MM.1S (cell line): ENCODE measurements at regions not wholly inside any gene's neighbourhood (a gene's known extent, or its start where the extent isn't known, plus 50 kb on each side); places are given as distances from the start of the nearest gene placed in this dataset.

ENCODE experiments used
- CTCF ChIP-seq: fragments of 300-600 bp; sonication (generic); IDR thresholded peaks from 2 replicates; pipeline ENCODE4 v1.5.1; 2016; ENCODE audit warnings: antibody characterized with exemption, low read length, mixed read lengths
- EZH2 ChIP-seq: fragments of 300-600 bp; sonication (generic); optimal IDR thresholded peaks from 2 replicates; pipeline ENCODE3; 2017; ENCODE audit warnings: low read depth, mild to moderate bottlenecking, antibody characterized with exemption, low read length, mixed read lengths

- TF ChIP-seq CTCF: no peak
- TF ChIP-seq EZH2: no peak
Observed at GRCh38 chr4:28948501-28948900, 1771.7 kb upstream of the PCDH7 start.
